ENCODE measurements at regions not wholly inside any gene's neighbourhood (a gene's known extent, or its start where the extent isn't known, plus 50 kb on each side); places are given as distances from the start of the nearest gene placed in this dataset.

DNA sequence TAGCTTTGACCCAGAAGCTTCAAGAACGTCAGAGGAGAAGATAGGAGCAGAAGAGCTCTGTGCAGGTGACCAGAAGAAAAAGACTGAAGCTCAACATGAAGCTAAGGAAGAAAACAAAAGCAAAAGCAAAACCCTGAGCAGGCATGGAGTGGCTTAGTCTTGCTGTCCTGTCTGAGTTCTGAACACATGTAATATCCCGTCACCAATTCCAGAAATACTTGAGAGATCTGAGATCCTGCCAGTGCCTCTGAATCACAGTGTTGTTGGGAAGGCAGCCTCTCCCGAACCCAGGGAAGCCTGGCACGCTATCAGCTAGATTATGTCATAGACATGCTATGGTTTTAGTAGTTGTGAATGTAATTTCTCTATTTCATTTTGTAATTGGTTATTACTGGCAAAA, 235.7 kb downstream of the ICE1 start:
- H3K23ac ChIP-seq (ENCODE audit: insufficient read length, low read depth, low read length): no peak overlapping the region
- H4K91ac ChIP-seq (ENCODE audit: insufficient read length, low read depth, low read length): no peak overlapping the region
- Mint-ChIP-seq H3K27ac (no peak overlapping the region), H3K27me3 (ENCODE audit: low read depth) (no peaks in the 10 kb centered on the region), H3K4me3 (no peak overlapping the region), H3K4me1 (0 out of 4 replicates have a peak, but pooled peaks cover 0 to 2% of the 10 kb centered on the region in 2 experiments), H3K9me3 (no peaks in the 10 kb centered on the region), H3K36me3 (ENCODE audit: insufficient read depth in 1 of 3, low read depth in 3 of 3) (no peaks in the 10 kb centered on the region)
- H3K9me3 ChIP-seq (ENCODE audit: control insufficient read depth, low read depth, low read length): no peaks in the 10 kb centered on the region
- H3K27me3 ChIP-seq (ENCODE audit: insufficient read depth, low read length): no peaks in the 10 kb centered on the region
- H4K20me1 ChIP-seq (ENCODE audit: control insufficient read depth, insufficient read depth, insufficient read length): no peaks in the 10 kb centered on the region
- no peak overlapping the region for H4K5ac ChIP-seq (ENCODE audit: insufficient read length, low read depth, low read length)
- H3T11ph ChIP-seq (ENCODE audit: low read length): no peak overlapping the region
- no peak for DNase-seq
- H2AK5ac ChIP-seq (ENCODE audit: insufficient read length, low read length): no peak overlapping the region
- H3K79me1 ChIP-seq (ENCODE audit: insufficient read depth, low read depth, low read length, poor library complexity, severe bottlenecking): no peaks in the 10 kb centered on the region
- H2BK12ac ChIP-seq (ENCODE audit: insufficient read length, low read depth, low read length): no peak overlapping the region
- H2BK120ac ChIP-seq (ENCODE audit: low read depth, low read length, poor library complexity, severe bottlenecking): no peak overlapping the region
- no peak overlapping the region for H3K18ac ChIP-seq (ENCODE audit: insufficient read length, low read depth, low read length)
- no peak overlapping the region for H2BK15ac ChIP-seq (ENCODE audit: low read depth, low read length)
- no CpG with 5 or more reads among the region's 4 CpGs for WGBS (ENCODE audit: extremely low coverage, insufficient read length, low lambda C conversion rate)
- H3K4me1 ChIP-seq (ENCODE audit: insufficient read depth, low read length): no peaks in the 10 kb centered on the region
- H3K9ac ChIP-seq (ENCODE audit: extremely low read depth, insufficient read length, low read length): no peak overlapping the region
- H3K14ac ChIP-seq (ENCODE audit: insufficient read depth, low read length): no peak overlapping the region
- no peaks in the 10 kb centered on the region for H3K79me2 ChIP-seq (ENCODE audit: insufficient read depth, low read length)
- no peak overlapping the region for H2BK20ac ChIP-seq (ENCODE audit: low read depth, low read length, poor library complexity, severe bottlenecking)
- H3K4ac ChIP-seq (ENCODE audit: low read depth, low read length): no peak overlapping the region
- no peak overlapping the region for H4K8ac ChIP-seq (replicated peaks; ENCODE audit: insufficient read length, low read depth, low read length)
- H3K27ac ChIP-seq (ENCODE audit: insufficient read length, low read depth, low read length): no peak overlapping the region
- H3K56ac ChIP-seq (ENCODE audit: insufficient read length, low read depth, low read length): no peak overlapping the region
- H3K4me2 ChIP-seq (ENCODE audit: insufficient read depth, insufficient read length, low read length): no peak overlapping the region
- no peak overlapping the region for H2AFZ ChIP-seq (ENCODE audit: low read length)
- H2BK5ac ChIP-seq (ENCODE audit: insufficient read length, low read length): no peak overlapping the region
- TF ChIP-seq, protein P1, sequence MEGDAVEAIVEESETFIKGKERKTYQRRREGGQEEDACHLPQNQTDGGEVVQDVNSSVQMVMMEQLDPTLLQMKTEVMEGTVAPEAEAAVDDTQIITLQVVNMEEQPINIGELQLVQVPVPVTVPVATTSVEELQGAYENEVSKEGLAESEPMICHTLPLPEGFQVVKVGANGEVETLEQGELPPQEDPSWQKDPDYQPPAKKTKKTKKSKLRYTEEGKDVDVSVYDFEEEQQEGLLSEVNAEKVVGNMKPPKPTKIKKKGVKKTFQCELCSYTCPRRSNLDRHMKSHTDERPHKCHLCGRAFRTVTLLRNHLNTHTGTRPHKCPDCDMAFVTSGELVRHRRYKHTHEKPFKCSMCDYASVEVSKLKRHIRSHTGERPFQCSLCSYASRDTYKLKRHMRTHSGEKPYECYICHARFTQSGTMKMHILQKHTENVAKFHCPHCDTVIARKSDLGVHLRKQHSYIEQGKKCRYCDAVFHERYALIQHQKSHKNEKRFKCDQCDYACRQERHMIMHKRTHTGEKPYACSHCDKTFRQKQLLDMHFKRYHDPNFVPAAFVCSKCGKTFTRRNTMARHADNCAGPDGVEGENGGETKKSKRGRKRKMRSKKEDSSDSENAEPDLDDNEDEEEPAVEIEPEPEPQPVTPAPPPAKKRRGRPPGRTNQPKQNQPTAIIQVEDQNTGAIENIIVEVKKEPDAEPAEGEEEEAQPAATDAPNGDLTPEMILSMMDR (conservative IDR thresholded peaks at IDR 0.05): no peak
- no peaks in the 10 kb centered on the region for H3K23me2 ChIP-seq (ENCODE audit: insufficient read length, low read depth, low read length, poor library complexity, severe bottlenecking)
